GM21390 (cell line): ENCODE measurements at regions not wholly inside any gene's neighbourhood (a gene's known extent, or its start where the extent isn't known, plus 50 kb on each side); places are given as distances from the start of the nearest gene placed in this dataset.
"Not testable (repeated sequence)": the region's sequence is repeated elsewhere in the genome, so short reads cannot be mapped to it uniquely, and the experiment has no call there.

Experiments
- ATAC-seq: cut with Tn5 transposase; IDR thresholded peaks from one replicate; pipeline ENCODE4 v1.9.1; 2021; ENCODE audit not compliant: unreplicated experiment

DNA sequence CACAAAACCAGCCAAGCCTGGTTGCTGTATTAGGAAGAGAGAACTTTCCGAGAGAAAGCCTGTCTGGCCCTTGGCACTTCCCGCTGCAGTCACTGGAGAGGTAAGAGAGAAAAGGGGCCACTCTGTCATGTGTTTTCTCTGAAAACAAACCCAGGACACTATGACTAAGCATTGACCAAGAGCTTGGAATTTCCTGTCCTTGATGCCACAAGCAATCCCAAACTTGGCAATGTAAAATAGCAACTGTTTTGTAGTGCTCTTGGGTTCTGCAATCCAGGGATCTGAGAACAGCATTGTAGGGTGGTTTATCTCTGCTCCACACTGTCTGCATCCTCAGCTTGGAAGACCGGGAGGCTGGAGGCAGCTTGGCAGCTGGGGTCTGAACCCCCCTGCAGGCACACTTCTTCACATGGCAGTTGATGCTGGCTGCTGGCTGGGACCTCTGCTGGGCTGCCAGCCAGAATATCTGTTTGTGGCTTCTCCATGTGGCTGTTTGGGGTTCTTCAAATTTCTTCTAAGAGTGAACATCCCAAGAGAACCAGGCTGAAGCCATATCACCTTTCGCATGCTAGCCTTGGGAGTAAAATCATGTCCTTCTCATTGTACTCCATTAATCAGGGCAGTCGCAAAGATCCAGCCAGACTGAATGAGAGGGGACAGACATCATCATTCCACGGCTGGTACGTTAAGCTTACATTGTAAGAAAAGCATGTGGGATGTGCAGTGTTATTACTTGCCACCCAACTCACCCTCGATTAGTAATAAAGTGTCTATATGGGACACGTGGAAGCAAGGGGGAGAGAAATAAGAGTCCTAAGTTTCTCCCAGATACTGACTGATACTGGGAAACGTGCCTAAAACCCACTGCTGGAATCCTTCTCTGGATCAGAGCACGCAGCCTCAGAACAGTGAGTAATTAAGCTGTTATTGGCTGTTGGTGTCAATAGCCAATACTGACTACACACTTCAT is 537.4 kb upstream of the B3GAT1 start:
- ATAC-seq: no peak

DNA sequence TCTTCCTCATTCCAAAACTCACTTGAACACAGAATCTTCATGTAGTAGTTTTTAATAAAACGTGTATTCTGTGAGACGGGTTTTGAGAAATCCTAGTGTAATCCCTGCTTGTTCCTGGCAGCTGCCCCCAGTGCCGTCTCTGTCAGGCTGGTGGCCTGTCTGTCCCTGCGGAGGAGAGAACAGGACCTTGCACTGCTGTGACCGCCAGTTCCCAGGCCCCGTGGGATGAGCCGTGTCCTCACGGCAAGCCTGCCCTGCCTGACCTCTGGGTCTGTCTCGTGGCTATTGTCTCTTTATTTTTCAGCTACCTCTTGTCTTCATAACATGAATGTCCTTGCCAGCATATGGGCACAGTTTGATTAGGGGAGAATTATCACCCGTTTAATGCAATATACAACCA is 535.5 kb upstream of the B3GAT1 start:
- ATAC-seq: no peak

GRCh38 chr11:134945993-134946392 is 534.0 kb upstream of the B3GAT1 start:
- ATAC-seq: no peak

- no peak for ATAC-seq
Measured at GRCh38 chr11:134944986-134945385, 532.9 kb upstream of the B3GAT1 start.

DNA sequence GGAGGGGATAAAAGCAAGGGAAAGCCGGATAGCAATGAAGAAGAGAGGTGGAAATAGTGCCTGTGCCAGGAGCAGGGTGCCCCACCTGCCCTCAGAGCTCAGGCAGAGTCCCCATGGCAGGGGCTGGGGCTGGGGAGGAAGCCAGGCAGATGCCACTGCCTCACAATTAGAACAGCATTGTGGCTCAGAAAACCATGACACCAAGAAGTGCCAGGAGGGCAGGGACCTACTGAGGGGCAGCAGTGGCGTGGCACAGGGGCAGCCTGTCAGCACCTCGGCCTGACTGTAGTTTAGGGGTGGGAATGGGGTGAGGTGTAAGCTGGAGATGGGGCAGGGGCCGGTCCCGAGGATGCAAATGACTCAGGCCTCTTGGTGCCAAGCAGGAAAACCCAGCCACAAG is 532.1 kb upstream of the B3GAT1 start:
- ATAC-seq: no peak

GRCh38 chr11:134943544-134943943 is 531.5 kb upstream of the B3GAT1 start:
- no peak for ATAC-seq

GRCh38 chr11:134942681-134943080 is 530.6 kb upstream of the B3GAT1 start:
- no peak for ATAC-seq

- not testable (repeated sequence) for ATAC-seq
Measured at GRCh38 chr11:134941936-134942600, 530.0 kb upstream of the B3GAT1 start.

- no peak for ATAC-seq
Measured at GRCh38 chr11:134941326-134941725, 529.3 kb upstream of the B3GAT1 start.

DNA sequence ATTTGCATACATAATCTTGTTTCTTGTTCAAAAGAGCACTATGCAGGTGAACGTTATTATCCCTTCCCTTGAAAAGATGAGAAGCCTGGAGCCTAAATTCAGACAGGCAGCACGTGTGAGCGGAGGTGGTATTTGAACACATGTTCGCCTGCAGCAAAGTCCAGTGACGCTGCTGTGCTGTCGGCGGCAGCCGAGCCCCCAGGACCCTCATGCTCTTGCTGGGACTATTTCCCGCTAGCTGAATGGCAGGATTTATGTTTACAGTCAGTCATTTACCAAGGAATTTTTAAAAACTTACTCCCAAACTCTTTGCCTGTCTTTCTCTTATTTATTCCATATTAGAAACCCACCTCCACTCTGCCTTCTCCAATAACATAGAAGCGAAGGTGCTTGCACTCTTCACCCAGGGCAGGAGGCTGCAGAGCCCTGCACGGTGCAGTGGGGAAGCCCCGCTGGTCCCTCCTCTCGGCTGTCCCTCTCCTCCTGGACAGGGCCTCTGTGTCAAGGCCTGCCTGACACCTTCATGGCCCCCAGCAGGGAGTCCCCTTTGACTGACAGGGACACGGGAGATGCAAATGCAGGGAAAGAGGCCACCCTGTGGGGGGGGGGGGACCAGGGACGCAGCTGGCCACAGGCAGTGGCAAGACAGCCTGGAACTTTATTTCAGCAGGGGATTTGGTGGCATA is 528.5 kb upstream of the B3GAT1 start:
- no peak for ATAC-seq

DNA sequence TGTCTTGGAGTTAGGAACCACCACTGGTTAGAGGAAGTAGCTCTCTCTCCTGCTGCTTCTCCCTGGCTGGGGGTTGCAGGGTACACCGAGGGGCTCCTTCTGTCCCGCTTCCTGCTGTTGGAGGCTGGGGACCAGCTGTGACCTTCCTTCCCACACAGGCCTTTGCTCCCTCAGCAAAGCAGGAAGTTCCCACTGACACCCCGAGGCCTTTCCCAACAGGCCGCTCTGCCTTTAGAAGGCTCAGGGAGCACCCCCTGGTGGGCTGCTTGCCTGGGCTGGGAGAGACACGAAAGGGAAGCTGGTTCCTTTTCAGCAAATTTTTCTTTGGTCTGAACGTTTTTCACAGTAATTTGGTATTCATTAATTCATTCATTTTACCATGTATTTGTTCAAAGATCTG is 527.9 kb upstream of the B3GAT1 start:
- ATAC-seq: no peak

DNA sequence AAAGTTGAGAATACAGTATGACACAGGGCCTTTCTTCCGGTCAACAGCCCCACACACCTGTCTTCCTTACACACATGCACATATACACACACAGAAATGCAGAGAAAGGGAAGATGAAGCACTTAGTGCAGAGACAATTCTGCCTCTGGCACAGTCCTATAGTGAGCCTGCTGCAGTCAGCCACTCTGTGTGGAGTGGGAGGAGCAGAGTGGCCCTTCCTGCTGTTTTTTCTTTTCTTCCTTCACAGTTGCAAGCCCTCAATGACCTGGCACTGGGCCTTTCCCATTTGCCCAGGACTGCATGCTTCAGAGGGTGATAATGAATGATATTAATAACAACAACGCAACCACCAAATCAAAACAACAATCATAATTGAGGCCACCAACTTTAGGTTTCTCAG is 527.0 kb upstream of the B3GAT1 start:
- no peak for ATAC-seq

DNA sequence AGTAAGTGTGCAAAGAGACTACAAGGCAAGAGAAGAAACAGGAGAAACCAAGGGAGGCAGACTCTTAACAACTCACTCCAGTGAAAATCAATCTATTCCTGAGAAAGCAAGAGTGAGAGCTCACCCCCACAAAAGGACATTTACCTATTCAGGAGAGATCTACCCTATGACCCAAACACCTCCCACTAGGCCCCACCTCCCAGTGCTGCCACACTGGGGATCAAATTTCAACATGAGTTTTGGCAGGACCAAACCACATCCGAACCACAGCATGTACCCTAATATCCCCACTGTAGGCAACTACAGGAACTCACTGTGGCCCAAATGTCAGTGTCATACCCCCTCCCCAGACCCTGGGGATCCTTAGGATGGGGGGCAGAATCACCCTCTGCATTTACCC is 526.2 kb upstream of the B3GAT1 start:
- no peak for ATAC-seq

DNA sequence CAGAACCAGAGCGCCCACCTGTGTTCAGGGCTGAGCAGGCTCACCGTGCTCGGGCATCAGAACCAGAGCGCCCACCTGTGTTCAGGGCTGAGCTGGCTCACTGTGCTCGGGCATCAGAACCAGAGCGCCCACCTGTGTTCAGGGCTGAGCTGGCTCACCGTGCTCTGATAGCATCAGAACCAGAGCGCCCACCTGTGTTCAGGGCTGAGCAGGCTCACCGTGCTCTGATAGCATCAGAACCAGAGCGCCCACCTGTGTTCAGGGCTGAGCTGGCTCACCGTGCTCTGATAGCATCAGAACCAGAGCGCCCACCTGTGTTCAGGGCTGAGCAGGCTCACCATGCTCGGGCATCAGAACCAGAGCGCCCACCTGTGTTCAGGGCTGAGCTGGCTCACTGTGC is 525.2 kb upstream of the B3GAT1 start:
- not testable (repeated sequence) for ATAC-seq

GRCh38 chr11:134932761-134933160 is 520.7 kb upstream of the B3GAT1 start:
- ATAC-seq: no peak

- ATAC-seq: no peak
Measured at GRCh38 chr11:134925432-134925831, 513.4 kb upstream of the B3GAT1 start.

- ATAC-seq: no peak
Measured at GRCh38 chr11:134923441-134923840, 511.4 kb upstream of the B3GAT1 start.

DNA sequence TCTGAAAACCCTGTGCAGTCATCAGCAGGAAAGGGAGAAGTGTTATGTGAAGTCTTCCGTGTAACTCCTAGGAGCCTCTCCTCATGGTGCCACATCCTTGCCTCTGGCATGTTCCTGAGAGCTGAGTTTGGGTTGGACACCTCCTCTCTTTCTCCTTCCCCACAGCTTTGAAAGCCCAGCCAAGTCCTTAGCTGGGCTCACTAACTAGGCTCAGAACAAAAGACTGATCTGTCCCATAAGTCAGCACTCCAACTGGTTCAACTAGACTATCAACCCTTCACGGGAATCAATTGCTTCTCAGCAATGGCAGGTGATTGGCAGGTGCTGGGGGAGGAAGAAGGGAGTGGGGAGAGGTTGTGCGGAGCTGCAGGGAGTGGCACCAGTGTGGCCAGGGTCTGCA is 509.9 kb upstream of the B3GAT1 start:
- no peak for ATAC-seq

DNA sequence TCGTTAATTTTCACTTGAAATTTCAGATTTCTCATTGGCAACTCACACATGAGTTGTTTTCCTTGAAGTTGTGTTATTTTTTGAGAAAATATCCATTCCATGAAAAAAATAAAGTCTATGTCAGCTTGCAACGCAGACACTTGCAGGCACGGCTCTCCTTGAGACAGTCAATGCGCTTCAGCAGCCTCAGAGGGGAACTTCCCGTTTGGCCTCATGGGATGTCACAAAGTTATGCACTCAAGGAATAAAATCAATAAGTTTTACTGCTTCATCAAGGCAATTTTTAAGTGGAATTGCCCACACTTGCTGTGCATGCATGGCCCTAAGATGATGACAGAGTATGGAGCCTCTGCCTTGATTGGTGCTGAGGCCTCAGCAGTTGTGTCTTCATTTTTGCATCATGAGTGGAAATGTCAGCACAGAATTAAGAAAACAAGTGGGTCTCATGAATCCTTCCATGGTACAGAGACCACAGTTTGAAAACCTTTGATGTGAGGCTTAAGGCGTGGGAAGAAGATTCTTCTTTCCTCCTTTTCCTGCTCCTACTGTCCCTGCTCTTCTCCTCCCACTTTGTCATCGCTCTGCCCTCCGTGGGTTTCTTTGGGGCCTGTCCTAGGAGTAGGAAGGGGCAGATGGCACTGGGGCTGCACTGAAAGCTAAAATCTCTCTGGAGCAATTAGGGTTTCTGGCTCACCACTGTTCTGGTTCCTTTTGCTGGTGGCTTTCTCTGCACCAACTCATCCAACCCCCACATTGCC is 509.0 kb upstream of the B3GAT1 start:
- no peak for ATAC-seq

DNA sequence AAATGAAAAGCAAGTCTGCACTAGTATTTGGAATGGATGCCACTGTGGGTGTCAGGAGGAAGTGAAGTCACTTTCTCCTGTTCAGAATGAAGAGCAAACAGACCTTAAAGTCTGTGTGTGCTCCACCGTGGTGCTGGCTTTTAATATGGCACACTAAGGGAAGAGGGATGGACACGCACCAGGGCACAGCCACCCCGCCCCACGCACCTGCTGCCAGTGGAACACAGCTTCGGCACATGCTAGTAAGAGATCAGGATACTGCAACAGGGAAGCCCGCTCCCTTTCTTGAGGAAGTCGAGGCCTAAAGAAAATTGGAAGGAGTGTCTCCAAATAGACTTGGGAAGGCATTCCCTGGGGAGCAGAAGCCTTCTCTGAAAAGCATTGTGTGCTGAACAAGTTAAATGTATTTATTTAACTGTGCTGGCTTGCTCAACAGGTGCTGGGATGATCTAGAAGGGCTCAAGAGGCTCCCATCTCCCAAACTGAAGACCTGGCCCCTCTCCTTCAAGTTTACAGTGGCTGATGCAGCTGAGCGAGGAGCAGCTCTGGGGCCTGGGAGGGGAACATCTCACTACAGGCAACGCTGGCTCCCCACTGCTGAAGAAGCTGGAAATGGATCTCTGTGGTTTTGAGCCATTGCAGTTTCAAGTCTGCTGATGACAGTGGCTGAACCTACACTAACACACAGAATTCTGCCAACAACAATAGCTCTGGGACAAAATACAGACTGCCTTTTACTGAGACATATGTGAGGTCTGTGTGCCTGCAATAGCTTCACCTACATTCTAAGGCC is 504.6 kb upstream of the B3GAT1 start:
- no peak for ATAC-seq
